Mucosa of stomach (tissue), 1 donor: ENCODE measurements at regions not wholly inside any gene's neighbourhood (a gene's known extent, or its start where the extent isn't known, plus 50 kb on each side); places are given as distances from the start of the nearest gene placed in this dataset.

Experiments
- H3K27me3 ChIP-seq: one replicate; pipeline ENCODE4 v1.7.0; 2013; ENCODE audit warnings: mild to moderate bottlenecking, low read length; ENCODE audit not compliant: control insufficient read depth, insufficient read depth
- H3K36me3 ChIP-seq: one replicate; pipeline ENCODE4 v1.7.0; 2013; ENCODE audit warnings: low read length; ENCODE audit not compliant: control insufficient read depth, insufficient read depth
- H3K4me1 ChIP-seq: one replicate; pipeline ENCODE4 v1.7.0; 2013; ENCODE audit warnings: mild to moderate bottlenecking, low read length; ENCODE audit not compliant: control insufficient read depth, insufficient read depth
- H3K4me3 ChIP-seq: one replicate; pipeline ENCODE4 v1.7.0; 2013; ENCODE audit warnings: low read length
- H3K9ac ChIP-seq: one replicate; pipeline ENCODE4 v1.7.0; 2013; ENCODE audit warnings: mild to moderate bottlenecking, low read length, moderate library complexity
- H3K9me3 ChIP-seq: one replicate; pipeline ENCODE4 v1.7.0; 2013; ENCODE audit warnings: mild to moderate bottlenecking, low read length, moderate library complexity; ENCODE audit not compliant: control insufficient read depth
- donor health status: Pancreatic carcinoma.

GRCh38 chr20:57006411-57007170 is 259.9 kb downstream of the BMP7 start:
- Histone ChIP-seq H3K4me1 (no peaks in the 10 kb centered on the region), H3K4me3 (no peak overlapping the region), H3K36me3 (no peaks in the 10 kb centered on the region), H3K27me3 (peaks cover 14% of the 10 kb centered on the region), H3K9me3 (no peaks in the 10 kb centered on the region), H3K9ac (no peak overlapping the region)

GRCh38 chr20:57007171-57007540 is 259.3 kb downstream of the BMP7 start:
- Histone ChIP-seq H3K36me3 (no peaks in the 10 kb centered on the region), H3K27me3 (peaks cover 14% of the 10 kb centered on the region), H3K4me1 (no peaks in the 10 kb centered on the region), H3K9ac (no peak overlapping the region), H3K9me3 (no peaks in the 10 kb centered on the region), H3K4me3 (no peak overlapping the region)

- Histone ChIP-seq H3K4me1 (no peaks in the 10 kb centered on the region), H3K27me3 (peaks cover 15% of the 10 kb centered on the region), H3K36me3 (no peaks in the 10 kb centered on the region), H3K9me3 (no peaks in the 10 kb centered on the region), H3K9ac (no peak overlapping the region), H3K4me3 (no peak overlapping the region)
These were observed 258.2 kb downstream of the BMP7 start for GRCh38 chr20:57008217-57008616.

- H3K4me3 ChIP-seq, result no peak overlapping the region
- H3K36me3 ChIP-seq, result no peaks in the 10 kb centered on the region
- H3K9me3 ChIP-seq, result no peaks in the 10 kb centered on the region
- no peaks in the 10 kb centered on the region for H3K4me1 ChIP-seq
- H3K9ac ChIP-seq, result no peak overlapping the region
- peaks cover 12% of the 10 kb centered on the region for H3K27me3 ChIP-seq
These were observed 257.1 kb downstream of the BMP7 start for GRCh38 chr20:57009355-57009754.

GRCh38 chr20:57009775-57010174 is 256.7 kb downstream of the BMP7 start:
- H3K27me3 ChIP-seq, result peaks cover 12% of the 10 kb centered on the region

GRCh38 chr20:57012691-57013090 is 253.8 kb downstream of the BMP7 start:
- peaks cover 7% of the 10 kb centered on the region for H3K27me3 ChIP-seq

More at GRCh38 chr20:57009775-57010174, 256.7 kb downstream of the BMP7 start:
- Histone ChIP-seq H3K4me3 (no peak overlapping the region), H3K4me1 (no peaks in the 10 kb centered on the region), H3K36me3 (no peaks in the 10 kb centered on the region), H3K9me3 (no peaks in the 10 kb centered on the region), H3K9ac (no peak overlapping the region)

GRCh38 chr20:57013217-57013616 is 253.2 kb downstream of the BMP7 start:
- no peak overlapping the region for H3K4me3 ChIP-seq
- H3K27me3 ChIP-seq, result peaks cover 6% of the 10 kb centered on the region
- no peak overlapping the region for H3K9ac ChIP-seq
- H3K9me3 ChIP-seq, result no peaks in the 10 kb centered on the region
- no peaks in the 10 kb centered on the region for H3K4me1 ChIP-seq
- no peaks in the 10 kb centered on the region for H3K36me3 ChIP-seq

More at GRCh38 chr20:57012691-57013090, 253.8 kb downstream of the BMP7 start:
- no peaks in the 10 kb centered on the region for H3K4me1 ChIP-seq
- no peaks in the 10 kb centered on the region for H3K36me3 ChIP-seq
- H3K9me3 ChIP-seq, result no peaks in the 10 kb centered on the region
- no peak overlapping the region for H3K9ac ChIP-seq
- no peak overlapping the region for H3K4me3 ChIP-seq

GRCh38 chr20:57013741-57014140 is 252.7 kb downstream of the BMP7 start:
- Histone ChIP-seq H3K9me3 (no peaks in the 10 kb centered on the region), H3K4me3 (no peak overlapping the region), H3K27me3 (peaks cover 4% of the 10 kb centered on the region), H3K36me3 (no peaks in the 10 kb centered on the region), H3K9ac (no peak overlapping the region), H3K4me1 (no peaks in the 10 kb centered on the region)

GRCh38 chr20:57020364-57020763 is 246.1 kb downstream of the BMP7 start:
- no peaks in the 10 kb centered on the region for H3K36me3 ChIP-seq
- no peaks in the 10 kb centered on the region for H3K4me1 ChIP-seq
- H3K27me3 ChIP-seq, result no peaks in the 10 kb centered on the region
- no peaks in the 10 kb centered on the region for H3K9me3 ChIP-seq
- no peak overlapping the region for H3K9ac ChIP-seq
- no peak overlapping the region for H3K4me3 ChIP-seq

GRCh38 chr20:57022306-57022705 is 244.1 kb downstream of the BMP7 start:
- Histone ChIP-seq H3K36me3 (no peaks in the 10 kb centered on the region), H3K4me3 (no peak overlapping the region), H3K4me1 (no peaks in the 10 kb centered on the region), H3K9me3 (no peaks in the 10 kb centered on the region), H3K27me3 (no peaks in the 10 kb centered on the region), H3K9ac (no peak overlapping the region)

- Histone ChIP-seq H3K36me3 (no peaks in the 10 kb centered on the region), H3K27me3 (no peaks in the 10 kb centered on the region), H3K4me3 (no peak overlapping the region), H3K9ac (no peak overlapping the region), H3K4me1 (no peaks in the 10 kb centered on the region), H3K9me3 (no peaks in the 10 kb centered on the region)
These were observed 243.4 kb downstream of the BMP7 start for GRCh38 chr20:57023007-57023406.

GRCh38 chr20:57023997-57024396 is 242.4 kb downstream of the BMP7 start:
- Histone ChIP-seq H3K9ac (no peak overlapping the region), H3K27me3 (no peaks in the 10 kb centered on the region), H3K4me1 (no peaks in the 10 kb centered on the region), H3K9me3 (no peaks in the 10 kb centered on the region), H3K4me3 (no peak overlapping the region), H3K36me3 (no peaks in the 10 kb centered on the region)

GRCh38 chr20:57024849-57025248 is 241.6 kb downstream of the BMP7 start:
- Histone ChIP-seq H3K4me3 (no peak overlapping the region), H3K9me3 (no peaks in the 10 kb centered on the region), H3K9ac (no peak overlapping the region), H3K27me3 (no peaks in the 10 kb centered on the region), H3K36me3 (no peaks in the 10 kb centered on the region), H3K4me1 (no peaks in the 10 kb centered on the region)
